Liver (tissue), 8 donors: ENCODE measurements at regions not wholly inside any gene's neighbourhood (a gene's known extent, or its start where the extent isn't known, plus 50 kb on each side); places are given as distances from the start of the nearest gene placed in this dataset.

Experiments
- DNase-seq: peaks from one replicate; pipeline ENCODE4 v3.0.0-alpha.2; 2017; ENCODE audit warnings: low spot score
- H3K27ac ChIP-seq, 2 donors: one replicate each; pipeline ENCODE4 v1.7.0; 2013; ENCODE audit warnings: inconsistent platforms in 2 of 2, low read length in 2 of 2, control low read depth in 1 of 2, low read depth in 1 of 2, mild to moderate bottlenecking in 1 of 2
- H3K27me3 ChIP-seq, 4 donors: one replicate each; pipeline versions ENCODE4 v1.6.1 to v1.7.0; 2013; ENCODE audit warnings: low read length in 3 of 4, inconsistent platforms in 1 of 4, mild to moderate bottlenecking in 1 of 4, moderate library complexity in 1 of 4; ENCODE audit not compliant: control insufficient read depth in 4 of 4, insufficient read depth in 4 of 4
- H3K36me3 ChIP-seq, 4 donors: one replicate each; pipeline versions ENCODE4 v1.6.1 to v1.7.0; 2013; ENCODE audit warnings: low read length in 3 of 4, mild to moderate bottlenecking in 3 of 4, low read depth in 1 of 4, moderate library complexity in 1 of 4; ENCODE audit not compliant: control insufficient read depth in 4 of 4, insufficient read depth in 3 of 4
- H3K4me1 ChIP-seq, 4 donors: one replicate each; pipeline versions ENCODE4 v1.6.1 to v1.7.0; 2013; ENCODE audit warnings: low read length in 3 of 4, mild to moderate bottlenecking in 3 of 4, moderate library complexity in 1 of 4; ENCODE audit not compliant: control insufficient read depth in 4 of 4, insufficient read depth in 4 of 4
- H3K4me3 ChIP-seq, 3 donors: one replicate each; pipeline versions ENCODE4 v1.6.1 to v1.7.0; 2013; ENCODE audit warnings: low read length in 3 of 3, control low read depth in 1 of 3, low read depth in 1 of 3, mild to moderate bottlenecking in 1 of 3
- H3K9ac ChIP-seq, 2 donors: one replicate each; pipeline ENCODE4 v1.7.0; 2013; ENCODE audit warnings: low read length in 2 of 2, mild to moderate bottlenecking in 2 of 2, moderate library complexity in 2 of 2, control low read depth in 1 of 2, low read depth in 1 of 2
- H3K9me3 ChIP-seq, 4 donors: one replicate each; pipeline versions ENCODE4 v1.6.1 to v1.7.0; 2013; ENCODE audit warnings: low read length in 3 of 4; ENCODE audit not compliant: control insufficient read depth in 4 of 4
- EGR1 ChIP-seq, 2 donors: IDR thresholded peaks; 2 replicates each; pipeline ENCODE4 v1.6.1; 2016 to 2018; ENCODE audit warnings: antibody characterized with exemption in 2 of 2, low read depth in 2 of 2
- FOXA2 ChIP-seq: IDR thresholded peaks from 2 replicates; pipeline ENCODE4 v1.6.1; 2016; ENCODE audit warnings: antibody characterized with exemption
- GABPA ChIP-seq, 2 donors: IDR thresholded peaks in 1 of 2; conservative IDR thresholded peaks in 1 of 2; 2 replicates each; pipeline ENCODE4 v1.6.1; 2016; ENCODE audit warnings: antibody characterized with exemption in 2 of 2, mild to moderate bottlenecking in 1 of 2, moderate library complexity in 1 of 2
- HNF4A ChIP-seq, 2 donors: conservative IDR thresholded peaks; 2 replicates each; pipeline ENCODE4 v1.6.1; 2016; ENCODE audit warnings: antibody characterized with exemption in 2 of 2, mild to moderate bottlenecking in 2 of 2
- HNF4G ChIP-seq: IDR thresholded peaks from 2 replicates; pipeline ENCODE4 v1.6.1; 2016; ENCODE audit warnings: antibody characterized with exemption
- JUND ChIP-seq, 2 donors: IDR thresholded peaks; 2 replicates each; pipeline ENCODE4 v1.6.1; 2016; ENCODE audit warnings: antibody characterized with exemption in 2 of 2
- NR2F2 ChIP-seq: IDR thresholded peaks from 2 replicates; pipeline ENCODE4 v1.6.1; 2016; ENCODE audit warnings: antibody characterized with exemption
- RAD21 ChIP-seq, 2 donors: IDR thresholded peaks; 2 replicates each; pipeline ENCODE4 v1.6.1; 2016; ENCODE audit warnings: antibody characterized with exemption in 2 of 2, mild to moderate bottlenecking in 2 of 2
- RXRA ChIP-seq, 2 donors: IDR thresholded peaks; 2 replicates each; pipeline ENCODE4 v1.6.1; 2017 to 2018; ENCODE audit warnings: antibody characterized with exemption in 2 of 2, mild to moderate bottlenecking in 1 of 2
- TAF1 ChIP-seq: conservative IDR thresholded peaks from 2 replicates; pipeline ENCODE4 v1.6.1; 2016; ENCODE audit warnings: antibody characterized with exemption, mild to moderate bottlenecking
- YY1 ChIP-seq: IDR thresholded peaks from 2 replicates; pipeline ENCODE4 v1.6.1; 2016; ENCODE audit warnings: antibody characterized with exemption, mild to moderate bottlenecking
- WGBS: extraction: QIAGEN DNeasy Blood & Tissue Kit; methylation state at CpG from one replicate; pipeline ENCODE4 v1.1.7; 2013; 5-methylcytosine and 5-hydroxymethylcytosine counted together
- TF ChIP-seq, protein P1 (sequence below): fragments of 150-350 bp; IDR thresholded peaks from 2 replicates; pipeline ENCODE4 v1.5.1; 2017; ENCODE audit warnings: improper control_type of control experiment, low read depth, low read length; ENCODE audit not compliant: missing input control
- TF ChIP-seq, protein P2 (sequence below): IDR thresholded peaks from 2 replicates; pipeline ENCODE4 v1.6.1; 2016; ENCODE audit warnings: antibody characterized with exemption
- TF ChIP-seq, protein P3 (sequence below): IDR thresholded peaks from 2 replicates; pipeline ENCODE4 v1.6.1; 2016; ENCODE audit warnings: antibody characterized with exemption
- TF ChIP-seq, protein P4 (sequence below): IDR thresholded peaks from 2 replicates; pipeline ENCODE4 v1.6.1; 2016; ENCODE audit warnings: antibody characterized with exemption
- TF ChIP-seq, protein P5 (sequence below): IDR thresholded peaks from 2 replicates; pipeline ENCODE4 v1.6.1; 2016; ENCODE audit warnings: antibody characterized with exemption, mild to moderate bottlenecking
- donor health status: healthy.
- donor health status: healthy.
- donor health status: healthy.
- donor health status: healthy.
- donor health status: healthy.

DNA sequence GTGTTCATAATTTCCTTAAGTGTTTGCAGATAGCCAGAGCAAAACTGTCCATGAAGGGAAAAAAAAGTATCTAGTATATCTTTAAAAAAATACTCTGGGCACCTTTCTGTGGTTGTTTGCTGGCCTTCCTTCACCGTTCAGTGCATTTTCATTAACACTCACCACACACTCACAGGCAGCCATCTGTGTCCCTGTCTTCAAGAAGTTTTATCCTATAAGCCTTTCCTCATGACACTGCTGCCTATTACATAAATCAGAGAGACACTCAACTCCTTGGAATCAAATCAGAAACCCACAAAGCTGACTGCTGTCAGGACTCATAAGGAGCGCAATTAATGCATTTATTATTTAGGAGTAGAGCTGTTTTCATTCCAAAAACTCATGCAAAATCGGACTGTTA, 1720.2 kb downstream of the PCDH7 start:
- Histone ChIP-seq H3K27me3 (no peaks in the 10 kb centered on the region), H3K27ac (no peak overlapping the region), H3K4me3 (no peak overlapping the region), H3K36me3 (no peaks in the 10 kb centered on the region), H3K9me3 (no peaks in the 10 kb centered on the region), H3K4me1 (no peaks in the 10 kb centered on the region), H3K9ac (no peak overlapping the region)
- WGBS: 78% methylated on average over 3 of the region's 3 CpGs
- TF ChIP-seq TAF1 (no peak), NR2F2 (no peak), HNF4G (no peak), YY1 (no peak)
- TF ChIP-seq, protein P1, sequence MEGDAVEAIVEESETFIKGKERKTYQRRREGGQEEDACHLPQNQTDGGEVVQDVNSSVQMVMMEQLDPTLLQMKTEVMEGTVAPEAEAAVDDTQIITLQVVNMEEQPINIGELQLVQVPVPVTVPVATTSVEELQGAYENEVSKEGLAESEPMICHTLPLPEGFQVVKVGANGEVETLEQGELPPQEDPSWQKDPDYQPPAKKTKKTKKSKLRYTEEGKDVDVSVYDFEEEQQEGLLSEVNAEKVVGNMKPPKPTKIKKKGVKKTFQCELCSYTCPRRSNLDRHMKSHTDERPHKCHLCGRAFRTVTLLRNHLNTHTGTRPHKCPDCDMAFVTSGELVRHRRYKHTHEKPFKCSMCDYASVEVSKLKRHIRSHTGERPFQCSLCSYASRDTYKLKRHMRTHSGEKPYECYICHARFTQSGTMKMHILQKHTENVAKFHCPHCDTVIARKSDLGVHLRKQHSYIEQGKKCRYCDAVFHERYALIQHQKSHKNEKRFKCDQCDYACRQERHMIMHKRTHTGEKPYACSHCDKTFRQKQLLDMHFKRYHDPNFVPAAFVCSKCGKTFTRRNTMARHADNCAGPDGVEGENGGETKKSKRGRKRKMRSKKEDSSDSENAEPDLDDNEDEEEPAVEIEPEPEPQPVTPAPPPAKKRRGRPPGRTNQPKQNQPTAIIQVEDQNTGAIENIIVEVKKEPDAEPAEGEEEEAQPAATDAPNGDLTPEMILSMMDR: no peak
- TF ChIP-seq, protein P2, sequence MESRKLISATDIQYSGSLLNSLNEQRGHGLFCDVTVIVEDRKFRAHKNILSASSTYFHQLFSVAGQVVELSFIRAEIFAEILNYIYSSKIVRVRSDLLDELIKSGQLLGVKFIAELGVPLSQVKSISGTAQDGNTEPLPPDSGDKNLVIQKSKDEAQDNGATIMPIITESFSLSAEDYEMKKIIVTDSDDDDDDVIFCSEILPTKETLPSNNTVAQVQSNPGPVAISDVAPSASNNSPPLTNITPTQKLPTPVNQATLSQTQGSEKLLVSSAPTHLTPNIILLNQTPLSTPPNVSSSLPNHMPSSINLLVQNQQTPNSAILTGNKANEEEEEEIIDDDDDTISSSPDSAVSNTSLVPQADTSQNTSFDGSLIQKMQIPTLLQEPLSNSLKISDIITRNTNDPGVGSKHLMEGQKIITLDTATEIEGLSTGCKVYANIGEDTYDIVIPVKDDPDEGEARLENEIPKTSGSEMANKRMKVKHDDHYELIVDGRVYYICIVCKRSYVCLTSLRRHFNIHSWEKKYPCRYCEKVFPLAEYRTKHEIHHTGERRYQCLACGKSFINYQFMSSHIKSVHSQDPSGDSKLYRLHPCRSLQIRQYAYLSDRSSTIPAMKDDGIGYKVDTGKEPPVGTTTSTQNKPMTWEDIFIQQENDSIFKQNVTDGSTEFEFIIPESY: no peak
- DNase-seq: no peak

DNA sequence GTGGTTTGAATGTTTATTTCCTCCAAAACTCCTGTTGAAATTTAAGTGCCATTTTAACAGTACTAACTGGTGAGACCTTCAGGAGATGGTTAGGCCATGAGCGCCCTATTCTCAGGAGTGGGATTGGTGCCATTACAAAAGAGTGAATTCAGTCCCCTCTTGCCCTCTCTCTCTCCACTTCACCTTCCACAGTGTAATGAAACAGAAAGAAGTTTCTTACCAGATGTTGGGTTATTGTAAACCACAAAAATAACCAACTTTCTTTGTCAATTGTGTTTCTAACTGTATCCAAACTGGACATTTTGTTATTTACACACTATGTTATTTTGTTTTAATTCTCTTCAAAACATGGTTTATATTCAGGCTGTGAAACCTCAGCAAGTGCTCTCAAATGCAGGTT, 1734.3 kb downstream of the PCDH7 start:
- H3K9ac ChIP-seq: no peak overlapping the region
- DNase-seq: no peak
- H3K9me3 ChIP-seq: no peaks in the 10 kb centered on the region
- TF ChIP-seq HNF4A (conservative IDR thresholded peaks at IDR 0.05): no peak
- TF ChIP-seq, protein P1: no peak
- TF ChIP-seq RXRA (IDR thresholded peaks at IDR 0.05): no peak
- TF ChIP-seq, protein P3, sequence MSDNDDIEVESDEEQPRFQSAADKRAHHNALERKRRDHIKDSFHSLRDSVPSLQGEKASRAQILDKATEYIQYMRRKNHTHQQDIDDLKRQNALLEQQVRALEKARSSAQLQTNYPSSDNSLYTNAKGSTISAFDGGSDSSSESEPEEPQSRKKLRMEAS: no peak
- no peak for TF ChIP-seq FOXA2
- TF ChIP-seq GABPA (IDR thresholded peaks at IDR 0.05 in 1 of 2, conservative IDR thresholded peaks at IDR 0.05 in 1 of 2): no peak
- no peak for TF ChIP-seq TAF1
- TF ChIP-seq YY1: no peak
- no peak for TF ChIP-seq EGR1 (IDR thresholded peaks at IDR 0.05; ENCODE audit: low read depth in 2 of 2)
- TF ChIP-seq, protein P4, sequence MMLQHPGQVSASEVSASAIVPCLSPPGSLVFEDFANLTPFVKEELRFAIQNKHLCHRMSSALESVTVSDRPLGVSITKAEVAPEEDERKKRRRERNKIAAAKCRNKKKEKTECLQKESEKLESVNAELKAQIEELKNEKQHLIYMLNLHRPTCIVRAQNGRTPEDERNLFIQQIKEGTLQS: no peak
- no peak for TF ChIP-seq JUND (IDR thresholded peaks at IDR 0.05)
- TF ChIP-seq HNF4G: no peak
- TF ChIP-seq NR2F2: no peak
- no peak for TF ChIP-seq RAD21 (IDR thresholded peaks at IDR 0.05)
- TF ChIP-seq, protein P2: no peak
- TF ChIP-seq, protein P5, sequence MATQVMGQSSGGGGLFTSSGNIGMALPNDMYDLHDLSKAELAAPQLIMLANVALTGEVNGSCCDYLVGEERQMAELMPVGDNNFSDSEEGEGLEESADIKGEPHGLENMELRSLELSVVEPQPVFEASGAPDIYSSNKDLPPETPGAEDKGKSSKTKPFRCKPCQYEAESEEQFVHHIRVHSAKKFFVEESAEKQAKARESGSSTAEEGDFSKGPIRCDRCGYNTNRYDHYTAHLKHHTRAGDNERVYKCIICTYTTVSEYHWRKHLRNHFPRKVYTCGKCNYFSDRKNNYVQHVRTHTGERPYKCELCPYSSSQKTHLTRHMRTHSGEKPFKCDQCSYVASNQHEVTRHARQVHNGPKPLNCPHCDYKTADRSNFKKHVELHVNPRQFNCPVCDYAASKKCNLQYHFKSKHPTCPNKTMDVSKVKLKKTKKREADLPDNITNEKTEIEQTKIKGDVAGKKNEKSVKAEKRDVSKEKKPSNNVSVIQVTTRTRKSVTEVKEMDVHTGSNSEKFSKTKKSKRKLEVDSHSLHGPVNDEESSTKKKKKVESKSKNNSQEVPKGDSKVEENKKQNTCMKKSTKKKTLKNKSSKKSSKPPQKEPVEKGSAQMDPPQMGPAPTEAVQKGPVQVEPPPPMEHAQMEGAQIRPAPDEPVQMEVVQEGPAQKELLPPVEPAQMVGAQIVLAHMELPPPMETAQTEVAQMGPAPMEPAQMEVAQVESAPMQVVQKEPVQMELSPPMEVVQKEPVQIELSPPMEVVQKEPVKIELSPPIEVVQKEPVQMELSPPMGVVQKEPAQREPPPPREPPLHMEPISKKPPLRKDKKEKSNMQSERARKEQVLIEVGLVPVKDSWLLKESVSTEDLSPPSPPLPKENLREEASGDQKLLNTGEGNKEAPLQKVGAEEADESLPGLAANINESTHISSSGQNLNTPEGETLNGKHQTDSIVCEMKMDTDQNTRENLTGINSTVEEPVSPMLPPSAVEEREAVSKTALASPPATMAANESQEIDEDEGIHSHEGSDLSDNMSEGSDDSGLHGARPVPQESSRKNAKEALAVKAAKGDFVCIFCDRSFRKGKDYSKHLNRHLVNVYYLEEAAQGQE: no peak
- H3K27ac ChIP-seq: no peak overlapping the region
- WGBS: 95% methylated on average over 1 of the region's 1 CpG
- H3K4me3 ChIP-seq: no peak overlapping the region
- no peaks in the 10 kb centered on the region for H3K36me3 ChIP-seq
- no peaks in the 10 kb centered on the region for H3K4me1 ChIP-seq
- H3K27me3 ChIP-seq: no peaks in the 10 kb centered on the region
